GM12872 (cell line): ENCODE measurements at regions not wholly inside any gene's neighbourhood (a gene's known extent, or its start where the extent isn't known, plus 50 kb on each side); places are given as distances from the start of the nearest gene placed in this dataset.

Experiments
- TF ChIP-seq, protein P1 (sequence below): IDR thresholded peaks from 3 replicates; pipeline ENCODE4 v1.5.1; 2011; ENCODE audit warnings: low read depth, mild to moderate bottlenecking, low read length, moderate library complexity; ENCODE audit not compliant: insufficient read depth

DNA sequence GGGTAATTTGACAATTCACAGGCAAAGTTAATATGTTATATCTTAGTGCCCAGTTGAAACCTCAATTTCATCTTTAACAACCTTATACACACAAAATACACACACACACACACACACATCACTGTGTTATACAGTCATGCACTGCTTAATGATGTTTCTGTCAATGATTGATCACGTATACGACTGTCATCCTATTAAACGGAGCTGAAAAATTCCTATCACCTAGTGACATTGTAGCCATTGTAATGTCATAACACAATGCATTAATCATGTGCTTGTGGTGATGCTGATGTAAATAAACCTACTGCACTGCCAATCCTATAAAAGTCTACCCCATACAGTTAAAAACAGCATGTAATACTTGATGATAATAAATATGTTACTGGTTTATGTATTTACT, 64.8 kb upstream of the HLA-E start:
- TF ChIP-seq, protein P1, sequence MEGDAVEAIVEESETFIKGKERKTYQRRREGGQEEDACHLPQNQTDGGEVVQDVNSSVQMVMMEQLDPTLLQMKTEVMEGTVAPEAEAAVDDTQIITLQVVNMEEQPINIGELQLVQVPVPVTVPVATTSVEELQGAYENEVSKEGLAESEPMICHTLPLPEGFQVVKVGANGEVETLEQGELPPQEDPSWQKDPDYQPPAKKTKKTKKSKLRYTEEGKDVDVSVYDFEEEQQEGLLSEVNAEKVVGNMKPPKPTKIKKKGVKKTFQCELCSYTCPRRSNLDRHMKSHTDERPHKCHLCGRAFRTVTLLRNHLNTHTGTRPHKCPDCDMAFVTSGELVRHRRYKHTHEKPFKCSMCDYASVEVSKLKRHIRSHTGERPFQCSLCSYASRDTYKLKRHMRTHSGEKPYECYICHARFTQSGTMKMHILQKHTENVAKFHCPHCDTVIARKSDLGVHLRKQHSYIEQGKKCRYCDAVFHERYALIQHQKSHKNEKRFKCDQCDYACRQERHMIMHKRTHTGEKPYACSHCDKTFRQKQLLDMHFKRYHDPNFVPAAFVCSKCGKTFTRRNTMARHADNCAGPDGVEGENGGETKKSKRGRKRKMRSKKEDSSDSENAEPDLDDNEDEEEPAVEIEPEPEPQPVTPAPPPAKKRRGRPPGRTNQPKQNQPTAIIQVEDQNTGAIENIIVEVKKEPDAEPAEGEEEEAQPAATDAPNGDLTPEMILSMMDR: no peak
